GM21423 (cell line): ENCODE measurements at regions not wholly inside any gene's neighbourhood (a gene's known extent, or its start where the extent isn't known, plus 50 kb on each side); places are given as distances from the start of the nearest gene placed in this dataset.

Source experiments
- ATAC-seq: cut with Tn5 transposase; IDR thresholded peaks from one replicate; pipeline ENCODE4 v1.9.1; 2021; ENCODE audit warnings: mild to moderate bottlenecking, moderate library complexity; ENCODE audit not compliant: unreplicated experiment

GRCh38 chr10:130998642-130999041 is 312.9 kb downstream of the TCERG1L start:
- ATAC-seq: no peak

DNA sequence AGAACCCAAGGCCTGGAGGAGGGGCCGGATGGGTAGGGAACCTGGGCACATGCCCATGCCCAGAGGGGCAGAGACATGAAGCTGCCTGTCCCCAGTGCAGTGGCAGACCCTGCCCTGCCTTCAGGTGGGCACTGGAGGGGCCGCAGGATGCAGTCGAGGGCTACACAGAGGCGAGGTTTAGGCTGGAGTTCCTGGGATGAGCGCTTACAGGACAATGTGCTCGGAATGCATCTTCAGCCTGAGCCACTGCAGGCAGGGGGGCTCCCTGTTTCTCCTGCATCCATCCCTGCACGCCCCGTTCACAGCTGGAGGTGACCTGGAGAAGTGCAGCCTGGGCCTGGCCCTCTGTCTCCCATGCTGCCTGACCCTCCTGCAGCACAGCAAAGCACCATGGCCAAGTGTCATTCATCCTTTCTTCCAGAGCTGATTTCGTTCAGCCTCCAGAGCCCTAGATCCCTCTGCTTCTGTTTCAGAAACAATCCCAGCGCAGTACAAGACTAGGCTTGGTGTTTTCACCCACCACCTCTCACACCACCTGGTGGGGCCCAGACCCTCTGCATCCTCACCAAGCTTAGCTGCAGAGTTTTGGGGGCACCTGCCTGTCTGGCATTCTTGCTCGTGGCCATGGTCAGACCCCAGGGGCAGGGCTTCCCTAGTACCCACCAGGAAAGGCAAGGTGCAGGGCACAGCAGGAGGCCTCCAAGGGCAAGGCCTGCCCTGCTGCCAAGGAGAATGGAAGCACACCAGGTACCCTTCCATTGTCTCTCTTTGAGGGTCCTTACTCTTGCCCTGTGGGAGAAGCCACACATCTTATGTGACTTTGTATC is 311.9 kb downstream of the TCERG1L start:
- no peak for ATAC-seq

DNA sequence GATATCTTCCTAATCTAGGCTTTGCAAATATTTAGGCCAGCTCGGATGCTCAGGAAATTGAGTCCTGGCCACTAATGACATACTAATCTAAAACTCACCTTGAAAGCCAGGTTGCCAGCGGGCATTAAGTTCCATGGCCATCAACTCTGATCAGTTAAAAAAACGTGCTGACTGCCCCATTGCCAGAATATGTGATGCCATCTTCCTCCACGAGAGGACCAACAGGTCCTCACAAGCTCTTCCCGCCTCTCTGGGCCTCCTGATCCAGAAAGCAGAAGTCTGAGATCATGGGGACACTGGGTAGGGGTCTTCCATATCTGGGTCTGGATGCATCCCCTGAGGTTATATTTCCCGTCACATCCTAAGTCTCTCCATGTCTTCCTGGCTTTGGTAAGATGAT is 311.3 kb downstream of the TCERG1L start:
- no peak for ATAC-seq

DNA sequence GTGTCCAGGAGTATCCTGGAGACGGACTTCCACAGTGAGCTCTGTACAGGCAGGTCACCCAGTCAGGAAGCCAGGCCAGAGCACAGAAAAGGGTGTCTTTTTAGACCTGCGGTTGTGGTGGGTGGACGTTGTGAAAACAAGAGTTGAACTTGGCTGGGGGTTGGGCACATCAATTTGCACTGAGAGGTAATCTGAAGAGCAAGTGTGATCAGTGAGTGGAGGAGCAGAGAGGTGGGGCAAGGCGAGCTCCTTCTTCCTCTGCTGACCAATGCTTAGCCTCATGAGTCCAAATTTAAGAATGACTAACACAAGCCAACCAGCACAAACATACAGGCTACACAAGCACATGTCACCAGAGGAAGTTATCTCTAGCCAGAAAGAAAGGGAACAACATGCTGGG is 310.8 kb downstream of the TCERG1L start:
- ATAC-seq: no peak

DNA sequence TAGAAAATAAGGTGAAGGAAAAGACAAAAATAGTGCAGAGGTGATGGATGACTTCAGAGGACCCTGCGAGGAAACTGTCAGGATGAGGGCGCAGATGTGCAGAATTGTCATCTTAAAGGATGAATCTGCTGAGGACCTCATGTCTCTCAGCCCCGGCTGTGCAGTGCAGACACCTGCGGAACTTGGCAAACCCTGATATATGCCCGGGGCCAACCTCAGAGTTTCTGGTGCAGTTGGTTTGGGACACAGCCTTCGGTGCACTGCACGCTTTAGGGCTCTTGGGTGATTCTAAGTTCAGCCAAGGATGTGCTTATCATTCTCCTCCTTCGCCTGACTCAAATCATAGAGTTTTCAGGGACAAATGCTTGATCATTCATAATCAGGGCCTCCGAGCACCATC is 310.1 kb downstream of the TCERG1L start:
- no peak for ATAC-seq

GRCh38 chr10:131002031-131002861 is 309.3 kb downstream of the TCERG1L start:
- no peak for ATAC-seq

DNA sequence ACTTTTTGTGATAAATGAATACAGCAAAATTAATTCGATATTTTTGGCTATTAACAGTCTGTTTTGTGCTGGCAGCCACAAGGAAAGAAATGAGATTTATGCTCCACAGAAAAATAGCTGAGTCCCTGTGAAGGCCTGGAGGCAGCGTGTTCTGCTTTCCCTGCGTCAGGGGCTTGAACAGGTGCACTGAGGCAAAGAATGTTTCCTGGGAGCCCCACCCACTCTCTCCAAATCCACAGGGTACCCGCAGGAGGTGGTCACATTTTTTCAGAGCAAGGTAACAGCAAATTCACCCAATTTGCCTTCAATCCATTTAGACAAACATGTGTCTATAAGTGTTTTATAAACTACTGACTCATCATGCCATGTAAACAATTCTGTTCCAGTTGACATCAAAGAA is 308.1 kb downstream of the TCERG1L start:
- no peak for ATAC-seq

GRCh38 chr10:131004276-131004675 is 307.2 kb downstream of the TCERG1L start:
- ATAC-seq: no peak

- no peak for ATAC-seq
Observed at GRCh38 chr10:131006458-131007256, 304.9 kb downstream of the TCERG1L start.

GRCh38 chr10:131009791-131010190 is 301.7 kb downstream of the TCERG1L start:
- ATAC-seq: no peak

DNA sequence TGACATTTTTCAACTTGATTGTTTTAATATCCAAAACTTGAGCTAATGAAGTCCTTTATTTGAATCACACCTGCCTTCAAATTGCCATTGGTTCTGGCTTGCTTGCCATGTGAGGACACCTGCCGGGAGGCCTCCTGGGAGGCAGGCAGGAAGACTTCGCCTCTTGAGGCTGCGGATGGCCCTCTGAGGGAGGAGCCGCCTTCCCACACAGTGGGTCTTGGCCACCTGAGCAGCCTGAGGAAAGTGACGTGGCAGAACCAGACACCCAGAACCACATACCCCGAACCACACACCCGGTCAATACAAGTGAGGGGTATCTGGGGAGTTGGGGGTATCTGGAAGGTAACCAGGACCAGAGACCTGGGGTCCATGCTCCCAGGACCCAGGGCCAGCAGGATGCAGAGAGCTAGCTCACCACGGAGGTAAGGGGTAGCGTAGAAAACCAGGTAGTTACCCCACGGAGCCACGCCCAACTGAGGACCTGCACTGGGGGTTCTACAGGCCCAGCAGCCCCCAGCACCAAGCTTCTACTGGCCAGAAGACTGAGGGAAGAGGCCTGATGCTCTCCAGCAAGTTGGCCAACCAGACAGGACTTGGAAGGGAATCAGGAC is 300.5 kb downstream of the TCERG1L start:
- ATAC-seq: no peak

- no peak for ATAC-seq
Observed at GRCh38 chr10:131011936-131012640, 299.4 kb downstream of the TCERG1L start.

DNA sequence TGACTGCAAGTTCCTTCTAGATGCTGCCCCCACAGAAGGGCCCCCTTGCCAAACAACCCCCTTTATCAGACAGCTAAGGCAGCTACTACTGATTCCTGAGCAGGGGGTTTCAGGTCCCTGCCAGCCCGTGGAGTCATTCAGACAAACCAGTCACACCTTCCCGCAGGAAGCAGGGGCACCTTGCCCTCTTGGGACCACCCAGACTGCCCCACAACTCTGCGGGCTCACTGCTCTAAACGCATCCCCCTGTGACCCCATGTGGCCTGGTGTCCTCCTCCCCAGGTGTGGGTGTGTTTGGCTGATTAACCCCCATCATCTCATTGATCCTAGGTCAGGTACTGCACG is 298.9 kb downstream of the TCERG1L start:
- no peak for ATAC-seq

GRCh38 chr10:131013281-131013912 is 298.1 kb downstream of the TCERG1L start:
- no peak for ATAC-seq

- ATAC-seq: no peak
Observed at GRCh38 chr10:131014271-131014670, 297.2 kb downstream of the TCERG1L start.

DNA sequence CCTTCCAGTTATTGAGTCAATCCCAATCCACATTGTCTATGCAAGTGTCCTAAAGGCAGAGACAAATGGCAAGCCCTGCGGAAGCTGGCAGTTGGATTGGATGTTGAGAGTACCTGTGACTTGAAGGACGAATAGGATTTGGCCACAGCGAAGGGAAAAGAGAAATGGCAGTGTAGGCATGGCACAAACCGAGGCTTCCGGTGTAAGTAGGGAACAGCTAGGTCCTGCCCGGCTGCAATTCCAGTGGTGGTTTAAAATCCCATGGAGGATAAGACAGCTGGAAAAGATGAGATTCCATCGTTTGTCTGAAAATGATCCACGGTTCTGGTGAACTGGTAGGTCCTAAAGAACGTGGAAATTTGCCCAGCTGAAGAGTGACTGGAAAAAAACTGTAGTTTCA is 296.2 kb downstream of the TCERG1L start:
- no peak for ATAC-seq

DNA sequence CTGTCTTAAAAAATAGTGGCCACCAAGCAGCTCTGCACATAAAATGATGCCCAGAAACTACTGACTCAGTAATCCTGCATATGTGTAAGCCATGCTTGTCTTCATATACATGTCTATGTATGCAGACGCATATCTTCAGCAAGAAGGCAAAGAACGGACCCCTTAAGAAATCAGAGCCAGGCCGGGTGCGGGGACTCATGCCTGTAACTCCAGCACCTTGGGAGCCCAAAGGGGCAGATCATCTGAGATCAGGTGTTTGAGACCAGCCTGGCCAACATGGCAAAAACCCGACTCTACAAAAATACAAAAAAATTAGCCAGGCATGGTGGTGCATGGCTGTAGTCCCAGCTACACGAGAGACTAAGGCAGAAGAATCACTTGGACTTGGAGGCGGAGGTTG is 295.0 kb downstream of the TCERG1L start:
- ATAC-seq: no peak

DNA sequence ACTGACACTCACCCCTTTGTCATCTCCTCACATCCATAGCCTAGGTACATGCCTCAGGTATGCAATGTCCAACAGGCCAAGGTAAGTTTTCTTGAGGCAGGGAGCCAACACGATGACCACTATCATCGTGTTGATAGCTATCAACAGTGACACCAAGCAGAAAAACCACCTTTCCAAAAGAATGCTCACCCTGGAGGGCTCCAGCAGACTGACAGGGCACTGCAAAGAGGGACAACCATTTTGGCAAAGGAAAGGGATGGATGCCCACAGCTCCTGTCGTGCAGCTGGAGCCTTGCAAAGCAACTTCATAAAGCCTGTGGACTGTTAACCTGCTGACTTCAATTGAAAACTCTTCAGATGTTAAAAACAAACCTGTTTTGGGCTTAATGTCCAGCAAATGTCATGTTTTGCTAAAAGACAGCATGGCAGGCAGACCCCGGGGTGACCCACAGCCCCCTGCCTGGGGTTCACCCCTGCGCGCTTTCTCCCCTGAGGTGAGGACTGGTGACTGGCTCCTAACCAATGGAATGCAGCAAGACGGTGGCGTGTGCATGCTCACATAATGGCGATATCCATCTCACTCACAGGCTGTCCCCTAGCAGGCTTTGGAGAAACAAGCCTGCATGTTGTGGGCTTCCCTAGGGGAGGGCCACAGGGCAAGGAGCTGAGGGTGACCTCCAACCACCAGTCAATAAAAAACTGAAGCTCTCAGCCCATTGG is 293.8 kb downstream of the TCERG1L start:
- ATAC-seq: no peak

DNA sequence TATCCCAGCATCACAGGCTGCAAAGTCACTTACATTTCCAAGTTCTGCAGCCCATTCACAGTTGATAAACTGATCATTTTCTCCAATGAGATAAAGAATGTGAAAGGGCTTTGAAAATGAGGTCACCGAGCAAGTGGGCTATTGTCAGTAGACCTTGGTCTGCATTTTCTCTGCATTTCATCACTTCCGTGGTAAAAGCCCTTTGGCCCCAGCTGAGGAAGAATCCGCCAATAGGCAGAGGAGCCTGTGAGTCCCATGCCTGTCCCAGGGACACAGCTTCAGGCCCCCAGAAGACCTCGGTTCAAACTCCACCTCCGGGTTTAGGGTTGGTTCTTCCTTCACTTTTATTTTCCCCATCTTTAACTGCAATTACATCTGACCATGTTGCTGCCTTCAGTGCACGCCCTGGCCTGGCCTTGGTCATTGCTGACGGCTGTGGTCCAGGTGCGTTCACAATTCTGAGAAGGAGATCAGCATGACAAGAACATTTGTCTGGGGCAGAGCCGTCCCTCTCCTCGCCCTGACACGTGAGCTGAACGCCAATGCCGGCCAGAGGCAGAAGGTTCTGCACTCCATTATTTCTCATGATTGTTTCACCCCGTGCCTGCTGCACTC is 292.5 kb downstream of the TCERG1L start:
- ATAC-seq: no peak
